ENCODE measurements at regions not wholly inside any gene's neighbourhood (a gene's known extent, or its start where the extent isn't known, plus 50 kb on each side); places are given as distances from the start of the nearest gene placed in this dataset.
A peak's percentile ranks its signal among the peaks of the same experiment; 100 is the strongest.
"Not testable (repeated sequence)": the region's sequence is repeated elsewhere in the genome, so short reads cannot be mapped to it uniquely, and the experiment has no call there.

- FAIRE-seq (no peak), DNase-seq (ENCODE audit: insufficient read length, low spot score) (no peak)
These were observed 991.1 kb downstream of the GBE1 start for GRCh38 chr3:80770106-80771074.

- FAIRE-seq = no peak
- DNase-seq (ENCODE audit: insufficient read length, low spot score) = no peak
These were observed 991.8 kb downstream of the GBE1 start for GRCh38 chr3:80769683-80770082.

- FAIRE-seq (no peak), DNase-seq (ENCODE audit: insufficient read length, low spot score) (no peak)
These were observed 993.8 kb downstream of the GBE1 start for GRCh38 chr3:80767604-80768003.

- no peak for FAIRE-seq
- no peak for DNase-seq (ENCODE audit: insufficient read length, low spot score)
These were observed 987.2 kb upstream of the ROBO1 start for GRCh38 chr3:80754969-80755368.

GRCh38 chr3:80753021-80753420, 985.2 kb upstream of the ROBO1 start:
- no peak for FAIRE-seq
- no peak for DNase-seq (ENCODE audit: insufficient read length, low spot score)

- DNase-seq (ENCODE audit: insufficient read length, low spot score) (no peak), FAIRE-seq (no peak)
These were observed 982.8 kb upstream of the ROBO1 start for GRCh38 chr3:80750637-80751036.

- FAIRE-seq (no peak), DNase-seq (ENCODE audit: insufficient read length, low spot score) (no peak)
These were observed 967.1 kb upstream of the ROBO1 start for GRCh38 chr3:80734920-80735319.

- DNase-seq (ENCODE audit: insufficient read length, low spot score) (no peak), FAIRE-seq (no peak)
These were observed 966.7 kb upstream of the ROBO1 start for GRCh38 chr3:80734483-80734882.

GRCh38 chr3:80733522-80734176, 965.9 kb upstream of the ROBO1 start:
- FAIRE-seq = no peak
- peak; percentile 3 for DNase-seq (ENCODE audit: insufficient read length, low spot score)

GRCh38 chr3:80727561-80727960, 959.8 kb upstream of the ROBO1 start:
- not testable (repeated sequence) for DNase-seq (ENCODE audit: insufficient read length, low spot score); FAIRE-seq

- not testable (repeated sequence) for FAIRE-seq; DNase-seq (ENCODE audit: insufficient read length, low spot score)
These were observed 942.0 kb upstream of the ROBO1 start for GRCh38 chr3:80709597-80710322.

GRCh38 chr3:80705290-80705689, 937.5 kb upstream of the ROBO1 start:
- FAIRE-seq = no peak
- no peak for DNase-seq (ENCODE audit: insufficient read length, low spot score)

GRCh38 chr3:80701349-80701748, 933.6 kb upstream of the ROBO1 start:
- FAIRE-seq = no peak

GRCh38 chr3:80697291-80697690, 929.5 kb upstream of the ROBO1 start:
- peak; percentile 33 for FAIRE-seq
- no peak for DNase-seq (ENCODE audit: insufficient read length, low spot score)

More at GRCh38 chr3:80701349-80701748, 933.6 kb upstream of the ROBO1 start:
- DNase-seq (ENCODE audit: insufficient read length, low spot score) = no peak

- DNase-seq (ENCODE audit: insufficient read length, low spot score) (no peak), FAIRE-seq (no peak)
These were observed 928.5 kb upstream of the ROBO1 start for GRCh38 chr3:80696280-80696679.

- FAIRE-seq = no peak
- DNase-seq (ENCODE audit: insufficient read length, low spot score) = peak; percentile 2
These were observed 921.0 kb upstream of the ROBO1 start for GRCh38 chr3:80688814-80689213.

GRCh38 chr3:80682951-80683350, 915.2 kb upstream of the ROBO1 start:
- FAIRE-seq (no peak), DNase-seq (ENCODE audit: insufficient read length, low spot score) (no peak)

- FAIRE-seq = no peak
- DNase-seq (ENCODE audit: insufficient read length, low spot score) = no peak
These were observed 914.4 kb upstream of the ROBO1 start for GRCh38 chr3:80682235-80682634.

GRCh38 chr3:80677796-80678195, 910.0 kb upstream of the ROBO1 start:
- FAIRE-seq (no peak), DNase-seq (ENCODE audit: insufficient read length, low spot score) (peak; percentile 32)

- DNase-seq (ENCODE audit: insufficient read length, low spot score) = no peak
- FAIRE-seq = no peak
These were observed 909.1 kb upstream of the ROBO1 start for GRCh38 chr3:80676866-80677265.

- no peak for DNase-seq (ENCODE audit: insufficient read length, low spot score)
- no peak for FAIRE-seq
These were observed 908.5 kb upstream of the ROBO1 start for GRCh38 chr3:80676261-80676660.

Measured in HTR-8/SVneo (cell line).